ENCODE measurements at regions not wholly inside any gene's neighbourhood (a gene's known extent, or its start where the extent isn't known, plus 50 kb on each side); places are given as distances from the start of the nearest gene placed in this dataset.

DNA sequence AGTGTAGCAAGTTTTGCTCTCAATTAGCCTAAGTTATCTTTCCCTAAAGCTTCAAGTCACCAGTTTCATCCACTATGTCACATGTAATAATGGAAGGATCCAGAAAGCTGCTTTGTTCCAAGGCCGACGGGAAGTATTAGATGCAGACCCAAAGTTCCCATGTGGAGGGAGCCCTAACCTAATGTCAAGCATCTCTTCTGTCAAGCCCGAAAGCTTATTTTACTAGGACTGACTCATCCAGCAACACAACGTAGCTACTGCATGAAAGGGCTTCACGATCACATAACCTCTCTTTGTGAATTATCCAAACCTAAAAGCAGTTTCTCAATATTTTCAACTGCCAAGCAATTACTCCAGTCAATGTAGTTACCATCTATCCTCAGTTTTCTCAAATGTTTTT is 133.4 kb downstream of the SLC6A15 start:
- H3K4me2 ChIP-seq (replicated peaks; ENCODE audit: low read depth, low read length, poor library complexity, severe bottlenecking): no peak overlapping the region
- no peaks in the 10 kb centered on the region for H3K27me3 ChIP-seq (replicated peaks in 1 of 4; ENCODE audit: control extremely low read depth in 1 of 4, control insufficient read depth in 3 of 4, insufficient read depth in 4 of 4, low read length in 3 of 4)
- no peak overlapping the region for H3K4me3 Mint-ChIP-seq
- no peaks in the 10 kb centered on the region for H3K9me3 Mint-ChIP-seq (ENCODE audit: insufficient read depth)
- TF ChIP-seq EZH2 (IDR thresholded peaks at IDR 0.05; ENCODE audit: borderline replicate concordance, insufficient read depth, low read depth, low read length, poor library complexity, severe bottlenecking): no peak
- TF ChIP-seq, protein P1, sequence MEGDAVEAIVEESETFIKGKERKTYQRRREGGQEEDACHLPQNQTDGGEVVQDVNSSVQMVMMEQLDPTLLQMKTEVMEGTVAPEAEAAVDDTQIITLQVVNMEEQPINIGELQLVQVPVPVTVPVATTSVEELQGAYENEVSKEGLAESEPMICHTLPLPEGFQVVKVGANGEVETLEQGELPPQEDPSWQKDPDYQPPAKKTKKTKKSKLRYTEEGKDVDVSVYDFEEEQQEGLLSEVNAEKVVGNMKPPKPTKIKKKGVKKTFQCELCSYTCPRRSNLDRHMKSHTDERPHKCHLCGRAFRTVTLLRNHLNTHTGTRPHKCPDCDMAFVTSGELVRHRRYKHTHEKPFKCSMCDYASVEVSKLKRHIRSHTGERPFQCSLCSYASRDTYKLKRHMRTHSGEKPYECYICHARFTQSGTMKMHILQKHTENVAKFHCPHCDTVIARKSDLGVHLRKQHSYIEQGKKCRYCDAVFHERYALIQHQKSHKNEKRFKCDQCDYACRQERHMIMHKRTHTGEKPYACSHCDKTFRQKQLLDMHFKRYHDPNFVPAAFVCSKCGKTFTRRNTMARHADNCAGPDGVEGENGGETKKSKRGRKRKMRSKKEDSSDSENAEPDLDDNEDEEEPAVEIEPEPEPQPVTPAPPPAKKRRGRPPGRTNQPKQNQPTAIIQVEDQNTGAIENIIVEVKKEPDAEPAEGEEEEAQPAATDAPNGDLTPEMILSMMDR (IDR thresholded peaks at IDR 0.05): no peak
- WGBS (ENCODE audit: insufficient coverage): 86% methylated on average over 4 of the region's 5 CpGs
- ChIA-PET CTCF (no interaction called here), POLR2A (no interaction called here)
- H3K4me3 ChIP-seq (ENCODE audit: control extremely low read depth in 1 of 5, extremely low read depth in 1 of 5, insufficient read depth in 1 of 5, low read depth in 2 of 5, low read length in 4 of 5): no peak overlapping the region
- ATAC-seq (ENCODE audit: low read depth) (no peak), DNase-seq (no peak)
- H3K9me3 ChIP-seq (ENCODE audit: control extremely low read depth in 1 of 3, control insufficient read depth in 2 of 3, insufficient read depth in 1 of 3, low read length in 2 of 3): no peaks in the 10 kb centered on the region
- no peak overlapping the region for H2AFZ ChIP-seq (ENCODE audit: insufficient read depth, low read depth, low read length, poor library complexity, severe bottlenecking)
- no peak overlapping the region for H3K27ac Mint-ChIP-seq
- H3K27me3 Mint-ChIP-seq: no peaks in the 10 kb centered on the region
- H3K79me2 ChIP-seq (ENCODE audit: control insufficient read depth, insufficient read depth, low read length): no peaks in the 10 kb centered on the region
- no peaks in the 10 kb centered on the region for H3K4me1 ChIP-seq (ENCODE audit: control insufficient read depth in 2 of 2, insufficient read depth in 2 of 2, low read length in 2 of 2)
- no peak overlapping the region for H3K27ac ChIP-seq (ENCODE audit: low read length in 2 of 2)
- H3K4me1 Mint-ChIP-seq: no peaks in the 10 kb centered on the region
- no peak overlapping the region for H3K9ac ChIP-seq (ENCODE audit: low read length)
- H4K20me1 ChIP-seq (ENCODE audit: control insufficient read depth, insufficient read depth, low read length, poor library complexity, severe bottlenecking): no peaks in the 10 kb centered on the region
- no peaks in the 10 kb centered on the region for H3K36me3 ChIP-seq (replicated peaks in 1 of 2; ENCODE audit: control extremely low read depth in 1 of 2, control insufficient read depth in 1 of 2, extremely low read depth in 1 of 2, insufficient read depth in 2 of 2, low read length in 1 of 2)
- intact Hi-C loops (cut with micrococcal nuclease): no loop called here

DNA sequence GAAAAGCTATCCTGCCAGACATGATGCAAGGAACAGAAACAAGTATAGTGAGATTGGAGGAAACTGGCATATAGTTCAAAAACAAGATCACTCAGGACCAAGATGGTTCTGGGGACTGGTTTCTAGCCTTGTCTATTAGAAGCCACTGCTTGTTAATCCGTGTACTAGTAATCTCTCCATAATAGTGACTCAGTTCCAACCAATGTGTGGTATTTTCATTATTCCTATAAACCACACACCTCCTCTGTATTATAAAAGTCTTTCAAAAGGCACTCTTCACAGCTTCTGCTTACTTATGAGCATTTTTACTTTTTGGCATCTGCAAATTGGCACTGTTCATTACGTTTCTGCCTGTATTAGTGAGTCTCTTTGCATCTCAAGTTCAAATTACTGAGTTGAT is 140.3 kb downstream of the SLC6A15 start:
- Histone ChIP-seq H4K20me1 (ENCODE audit: control insufficient read depth, insufficient read depth, low read length, poor library complexity, severe bottlenecking) (no peaks in the 10 kb centered on the region), H3K9me3 (ENCODE audit: control extremely low read depth in 1 of 3, control insufficient read depth in 2 of 3, insufficient read depth in 1 of 3, low read length in 2 of 3) (no peaks in the 10 kb centered on the region), H3K4me2 (replicated peaks; ENCODE audit: low read depth, low read length, poor library complexity, severe bottlenecking) (no peak overlapping the region), H3K4me1 (ENCODE audit: control insufficient read depth in 2 of 2, insufficient read depth in 2 of 2, low read length in 2 of 2) (no peaks in the 10 kb centered on the region), H3K79me2 (ENCODE audit: control insufficient read depth, insufficient read depth, low read length) (no peaks in the 10 kb centered on the region), H3K9ac (ENCODE audit: low read length) (no peak overlapping the region), H3K27me3 (replicated peaks in 1 of 4; ENCODE audit: control extremely low read depth in 1 of 4, control insufficient read depth in 3 of 4, insufficient read depth in 4 of 4, low read length in 3 of 4) (no peaks in the 10 kb centered on the region), H2AFZ (ENCODE audit: insufficient read depth, low read depth, low read length, poor library complexity, severe bottlenecking) (no peak overlapping the region), H3K27ac (ENCODE audit: low read length in 2 of 2) (no peak overlapping the region), H3K36me3 (replicated peaks in 1 of 2; ENCODE audit: control extremely low read depth in 1 of 2, control insufficient read depth in 1 of 2, extremely low read depth in 1 of 2, insufficient read depth in 2 of 2, low read length in 1 of 2) (no peaks in the 10 kb centered on the region), H3K4me3 (ENCODE audit: control extremely low read depth in 1 of 5, extremely low read depth in 1 of 5, insufficient read depth in 1 of 5, low read depth in 2 of 5, low read length in 4 of 5) (no peak overlapping the region)
- Mint-ChIP-seq H3K27ac (no peak overlapping the region), H3K9me3 (ENCODE audit: insufficient read depth) (no peaks in the 10 kb centered on the region), H3K27me3 (no peaks in the 10 kb centered on the region), H3K4me3 (no peak overlapping the region), H3K4me1 (no peaks in the 10 kb centered on the region)
- ATAC-seq (ENCODE audit: low read depth) (no peak), DNase-seq (no peak)
- intact Hi-C loops (cut with micrococcal nuclease): no loop called here
- 63% methylated on average over 1 of the region's 2 CpGs for WGBS (ENCODE audit: insufficient coverage)
- TF ChIP-seq, protein P1 (IDR thresholded peaks at IDR 0.05): no peak
- no peak for TF ChIP-seq EZH2 (IDR thresholded peaks at IDR 0.05; ENCODE audit: borderline replicate concordance, insufficient read depth, low read depth, low read length, poor library complexity, severe bottlenecking)
- POLR2A ChIA-PET: no interaction called here
- CTCF ChIA-PET: no interaction called here

Measured in B cell (primary cell).